ENCODE measurements at regions not wholly inside any gene's neighbourhood (a gene's known extent, or its start where the extent isn't known, plus 50 kb on each side); places are given as distances from the start of the nearest gene placed in this dataset.

- intact Hi-C loops (cut with micrococcal nuclease) = no loop called here
- CTCF ChIA-PET = no interaction called here
Observed at GRCh38 chr22:48247829-48248228, 1485.4 kb downstream of the TBC1D22A start.

GRCh38 chr22:48245196-48245485 lies 1482.7 kb downstream of the TBC1D22A start:
- no peaks in the 10 kb centered on the region for H3K9me2 ChIP-seq (replicated peaks; ENCODE audit: low read length)
- H3K9ac ChIP-seq (ENCODE audit: low read length) = no peak overlapping the region
- H3F3A ChIP-seq (ENCODE audit: low read length, unreplicated experiment) = no peaks in the 10 kb centered on the region
- POLR2A ChIA-PET (ENCODE audit: unreplicated experiment) = no interaction called here
- no peaks in the 10 kb centered on the region for H4K20me1 ChIP-seq (ENCODE audit: low read length)
- no peak overlapping the region for H2AFZ ChIP-seq (ENCODE audit: low read length)
- no peak overlapping the region for H3K4me2 ChIP-seq (ENCODE audit: low read length)
- no TSS peak for BruUV-seq (replicated peaks)
- H3K27me3 ChIP-seq (ENCODE audit: low read length) = peaks cover 6% of the 10 kb centered on the region; the same call in 1 of the 2 replicates
- no peaks in the 10 kb centered on the region for H3K4me1 ChIP-seq (ENCODE audit: insufficient read depth, low read length)
- H3K36me3 ChIP-seq (ENCODE audit: low read depth, low read length) = no peaks in the 10 kb centered on the region
- CTCF ChIA-PET = no interaction called here
- H3K27ac ChIP-seq (ENCODE audit: low read length) = no peak overlapping the region
- H3K79me2 ChIP-seq (ENCODE audit: low read length) = no peaks in the 10 kb centered on the region
- intact Hi-C loops (cut with micrococcal nuclease) = no loop called here
- no peaks in the 10 kb centered on the region for H3K9me3 ChIP-seq (ENCODE audit: low read length)
- ATAC-seq (no peak), DNase-seq (no peak)
- no peak overlapping the region for H3K4me3 ChIP-seq (ENCODE audit: low read length)
- TF ChIP-seq EZH2 (IDR thresholded peaks at IDR 0.05; ENCODE audit: low read length, unreplicated experiment) = no peak
- no peak for TF ChIP-seq CTCF (conservative IDR thresholded peaks at IDR 0.05; ENCODE audit: low read depth, low read length)
- TF ChIP-seq EZH2phosphoT487 (IDR thresholded peaks at IDR 0.05; ENCODE audit: borderline replicate concordance, low read length) = no peak

More at GRCh38 chr22:48247829-48248228, 1485.4 kb downstream of the TBC1D22A start:
- no peak for DNase-seq
- no peak overlapping the region for H3K4me3 ChIP-seq (ENCODE audit: low read length)
- peaks cover 6% of the 10 kb centered on the region; the same call in 1 of the 2 replicates for H3K27me3 ChIP-seq (ENCODE audit: low read length)
- no peak overlapping the region for H3K9ac ChIP-seq (ENCODE audit: low read length)
- no peaks in the 10 kb centered on the region for H3K9me3 ChIP-seq (ENCODE audit: low read length)
- ATAC-seq = no peak
- H3K27ac ChIP-seq (ENCODE audit: low read length) = no peak overlapping the region
- H3K36me3 ChIP-seq (ENCODE audit: low read depth, low read length) = no peaks in the 10 kb centered on the region
- H3K79me2 ChIP-seq (ENCODE audit: low read length) = no peaks in the 10 kb centered on the region
- no peaks in the 10 kb centered on the region for H3K4me1 ChIP-seq (ENCODE audit: insufficient read depth, low read length)
- no peaks in the 10 kb centered on the region for H4K20me1 ChIP-seq (ENCODE audit: low read length)
- no peak overlapping the region for H2AFZ ChIP-seq (ENCODE audit: low read length)
- no peaks in the 10 kb centered on the region for H3K9me2 ChIP-seq (replicated peaks; ENCODE audit: low read length)
- no peaks in the 10 kb centered on the region for H3F3A ChIP-seq (ENCODE audit: low read length, unreplicated experiment)
- POLR2A ChIA-PET (ENCODE audit: unreplicated experiment) = no interaction called here
- BruUV-seq (replicated peaks) = no TSS peak
- no peak overlapping the region for H3K4me2 ChIP-seq (ENCODE audit: low read length)
- TF ChIP-seq EZH2phosphoT487 (IDR thresholded peaks at IDR 0.05; ENCODE audit: borderline replicate concordance, low read length) (no peak), CTCF (conservative IDR thresholded peaks at IDR 0.05; ENCODE audit: low read depth, low read length) (no peak), EZH2 (IDR thresholded peaks at IDR 0.05; ENCODE audit: low read length, unreplicated experiment) (no peak)

- Histone ChIP-seq H3K9ac (ENCODE audit: low read length) (no peak overlapping the region), H4K20me1 (ENCODE audit: low read length) (no peaks in the 10 kb centered on the region), H3K27ac (ENCODE audit: low read length) (no peak overlapping the region), H3K36me3 (ENCODE audit: low read depth, low read length) (no peaks in the 10 kb centered on the region), H3K4me2 (ENCODE audit: low read length) (no peak overlapping the region), H3K9me3 (ENCODE audit: low read length) (no peaks in the 10 kb centered on the region), H3K79me2 (ENCODE audit: low read length) (no peaks in the 10 kb centered on the region), H3F3A (ENCODE audit: low read length, unreplicated experiment) (no peaks in the 10 kb centered on the region), H3K4me3 (ENCODE audit: low read length) (no peak overlapping the region), H3K27me3 (ENCODE audit: low read length) (peaks cover 6% of the 10 kb centered on the region; the same call in 1 of the 2 replicates), H3K4me1 (ENCODE audit: insufficient read depth, low read length) (no peaks in the 10 kb centered on the region), H3K9me2 (replicated peaks; ENCODE audit: low read length) (no peaks in the 10 kb centered on the region), H2AFZ (ENCODE audit: low read length) (no peak overlapping the region)
- BruUV-seq (replicated peaks) = no TSS peak
- TF ChIP-seq CTCF (conservative IDR thresholded peaks at IDR 0.05; ENCODE audit: low read depth, low read length) = no peak
- no peak for TF ChIP-seq EZH2phosphoT487 (IDR thresholded peaks at IDR 0.05; ENCODE audit: borderline replicate concordance, low read length)
- no peak for TF ChIP-seq EZH2 (IDR thresholded peaks at IDR 0.05; ENCODE audit: low read length, unreplicated experiment)
- intact Hi-C loops (cut with micrococcal nuclease) = no loop called here
- DNase-seq = no peak
- ChIA-PET CTCF (no interaction called here), POLR2A (ENCODE audit: unreplicated experiment) (no interaction called here)
- ATAC-seq = no peak
Observed at GRCh38 chr22:48244388-48245195, 1482.1 kb downstream of the TBC1D22A start.

Data from PC-3 (cell line).